ENCODE measurements at regions not wholly inside any gene's neighbourhood (a gene's known extent, or its start where the extent isn't known, plus 50 kb on each side); places are given as distances from the start of the nearest gene placed in this dataset.

DNA sequence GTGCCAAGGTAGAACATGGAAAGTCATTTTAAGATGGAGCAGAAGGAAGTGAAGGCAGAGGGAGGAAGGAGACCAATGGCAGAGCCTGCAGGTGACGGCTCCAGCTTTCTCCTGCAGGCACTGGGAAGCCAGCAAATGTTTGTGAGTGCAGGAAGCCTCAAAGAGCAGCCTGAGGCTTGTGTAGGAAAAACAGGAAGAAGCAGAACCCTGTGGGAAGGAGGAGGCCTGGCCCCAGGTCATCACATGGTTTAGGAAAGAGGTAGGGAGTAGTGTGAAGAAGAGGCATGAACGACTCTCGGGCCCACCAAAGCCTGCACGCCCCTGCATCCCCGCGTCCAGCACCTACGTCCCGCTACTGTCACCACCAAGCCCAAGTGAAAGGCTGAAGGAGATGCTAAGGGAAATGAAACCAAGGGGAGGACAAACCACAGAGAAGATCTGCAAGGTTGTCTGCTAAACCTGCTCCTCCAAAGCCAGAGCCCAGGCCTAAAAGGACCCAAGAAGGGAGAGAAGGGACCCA lies 151.5 kb downstream of the CHST1 start:
- no peak for DNase-seq

DNA sequence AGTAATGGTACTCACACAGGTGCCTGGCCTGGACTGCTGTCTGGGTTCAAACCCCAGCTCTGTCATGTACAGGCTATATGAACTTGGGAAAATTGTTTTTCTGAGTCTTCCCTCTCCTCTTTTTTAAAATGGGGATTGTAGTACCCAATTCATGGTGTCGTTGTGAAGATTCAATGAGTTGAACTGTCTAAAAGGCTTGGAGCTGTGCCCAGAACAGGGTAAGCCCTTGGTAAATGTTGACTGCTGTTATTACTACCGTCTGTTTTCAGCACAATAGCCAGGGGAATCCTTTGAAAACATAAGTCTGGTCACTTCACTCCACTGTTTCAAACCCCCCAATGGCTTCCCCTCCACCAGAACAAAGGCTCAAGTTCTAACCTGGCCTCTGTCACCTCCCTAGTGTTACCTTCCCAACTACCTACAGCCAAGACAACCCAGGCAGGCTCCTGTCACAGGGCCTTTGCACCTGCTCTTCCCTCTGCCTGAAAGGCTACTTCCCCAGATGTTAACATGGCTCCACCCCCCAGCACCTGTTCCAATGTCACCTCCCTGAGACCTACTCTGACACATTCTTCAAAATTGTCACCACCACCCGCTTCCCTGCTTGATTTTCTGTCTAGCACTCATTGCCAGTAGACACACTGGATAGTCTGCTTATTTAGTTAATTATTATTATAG lies 152.8 kb downstream of the CHST1 start:
- no peak for DNase-seq

DNA sequence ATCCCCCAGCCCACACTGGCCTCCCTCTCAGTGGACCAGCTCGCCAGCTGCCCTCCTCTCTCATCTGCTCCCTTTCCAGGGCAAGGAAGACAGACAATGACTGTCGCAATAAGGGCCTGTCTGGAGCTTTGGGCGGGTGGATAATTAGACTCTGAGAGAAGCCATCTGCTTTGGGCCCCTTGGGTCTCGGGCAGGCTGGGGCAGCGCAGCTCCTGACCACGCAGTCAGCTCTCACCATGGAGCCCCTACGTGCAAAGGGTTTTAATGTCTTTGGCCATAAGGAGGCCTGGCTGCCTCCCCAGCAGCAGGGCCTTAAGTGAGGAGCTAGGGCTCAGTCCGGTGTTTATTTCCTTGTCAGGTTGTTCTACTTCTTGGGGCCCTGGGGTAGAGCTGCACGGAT lies 153.9 kb downstream of the CHST1 start:
- DNase-seq: no peak

DNA sequence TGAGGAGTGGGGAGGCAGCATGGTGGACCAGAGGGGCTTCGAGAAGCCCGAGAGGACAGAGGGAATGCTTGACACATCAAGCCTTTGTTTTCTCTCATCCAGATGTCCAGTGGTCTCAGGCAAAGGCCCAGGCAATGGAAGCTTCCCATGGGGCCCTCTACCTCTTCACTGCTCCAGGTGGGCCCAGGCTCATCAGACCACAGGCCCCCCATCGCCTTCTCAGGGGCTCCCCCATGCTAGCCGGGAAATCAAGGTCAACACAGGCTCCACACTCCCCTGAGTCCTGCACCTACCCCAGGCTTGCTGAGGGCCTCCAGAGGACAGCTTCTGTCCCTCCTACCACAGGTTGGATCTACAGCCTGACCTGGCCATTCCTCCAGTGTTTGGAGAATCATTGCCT lies 157.5 kb downstream of the CHST1 start:
- no peak for DNase-seq

DNA sequence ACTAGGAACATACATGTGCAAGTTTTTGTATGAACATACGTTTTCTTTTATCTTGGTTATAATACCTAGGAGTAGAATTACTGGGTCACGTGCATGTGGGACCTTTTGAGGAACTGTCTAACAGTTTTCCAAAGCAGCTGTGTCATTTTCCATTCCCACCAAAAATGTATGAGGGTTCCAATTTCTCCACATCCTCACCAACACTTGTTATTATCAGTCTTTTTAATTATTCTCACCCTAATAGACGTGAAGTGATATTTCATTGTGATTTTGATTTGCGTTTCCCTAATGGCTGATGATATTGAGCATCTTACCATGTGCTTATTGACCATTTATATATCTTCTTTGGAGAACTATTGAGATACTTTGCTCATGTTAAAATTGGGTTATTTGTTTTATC lies 162.1 kb downstream of the CHST1 start:
- DNase-seq: no peak

DNA sequence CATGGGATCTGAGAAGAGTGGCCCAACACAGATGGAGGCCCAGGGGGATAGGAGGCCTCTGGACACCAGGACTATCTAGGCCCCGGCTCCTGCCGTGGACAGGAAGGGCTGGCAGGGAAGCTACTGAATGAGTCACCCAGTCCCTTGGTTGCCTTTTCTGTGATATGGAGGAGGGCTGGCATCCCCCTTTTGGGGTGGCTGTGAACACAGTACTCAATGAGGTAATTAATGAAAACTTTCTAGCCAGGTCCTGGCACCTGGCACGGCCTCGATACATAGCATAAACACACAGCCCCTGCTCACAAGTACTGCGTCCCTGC lies 163.2 kb downstream of the CHST1 start:
- no peak for DNase-seq

DNA sequence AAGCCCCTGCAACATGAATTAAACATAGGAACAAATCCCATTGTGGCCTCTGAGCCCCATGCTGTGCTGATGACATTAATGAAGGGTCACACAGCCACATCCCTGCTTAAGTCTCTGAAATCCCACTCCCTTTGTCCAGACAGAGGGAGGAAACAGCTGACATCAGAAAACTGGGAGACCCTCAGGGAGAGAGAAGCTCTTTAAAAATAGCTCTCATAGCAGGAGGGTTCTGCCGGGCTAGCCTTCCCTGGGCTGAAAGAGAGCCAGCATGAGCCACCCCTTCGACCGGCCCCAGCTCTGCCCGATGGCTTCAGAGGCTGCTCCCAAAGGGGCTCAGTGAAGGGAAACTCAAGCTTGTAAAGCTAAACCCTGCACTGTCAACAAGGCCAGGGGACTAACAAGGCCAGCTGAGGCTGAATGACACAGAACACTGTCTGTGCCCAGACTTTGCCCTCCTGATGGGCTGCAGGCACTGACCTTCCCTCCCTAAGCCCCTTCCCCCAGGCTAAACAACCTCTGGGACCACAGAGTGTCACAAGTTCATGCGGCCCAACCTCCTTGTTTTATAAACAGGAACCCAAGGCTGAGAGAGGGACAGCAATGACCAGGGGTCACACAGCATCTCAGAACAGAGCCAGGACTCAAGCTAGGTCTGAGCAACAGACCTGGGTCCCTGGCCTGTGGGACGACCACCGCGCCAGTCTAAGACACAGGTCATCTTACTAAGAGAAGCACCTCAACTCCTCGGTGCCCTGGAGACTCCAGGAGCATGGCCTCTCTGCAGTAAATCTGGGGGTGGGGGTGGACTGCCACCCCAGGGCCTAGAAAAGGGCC lies 163.8 kb downstream of the CHST1 start:
- no peak for DNase-seq

DNA sequence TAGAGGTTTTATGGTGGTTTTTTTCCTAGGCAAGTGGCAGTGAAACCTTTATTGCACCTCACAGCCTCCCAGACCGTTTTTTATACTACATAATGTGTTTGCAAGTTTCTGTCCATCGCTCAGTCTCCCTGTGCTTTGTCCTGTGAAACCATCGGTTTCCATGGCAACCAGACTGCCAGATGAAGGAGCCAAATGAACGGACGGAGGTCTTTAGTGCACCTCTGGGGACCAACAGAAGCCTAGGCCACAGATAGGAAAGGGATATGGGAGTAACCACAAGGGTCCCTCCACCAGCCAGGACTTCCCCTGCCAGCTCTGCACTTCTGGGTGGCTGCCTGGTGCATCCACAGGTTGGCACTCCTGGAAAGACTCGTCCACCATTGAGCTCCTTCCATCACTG lies 165.0 kb downstream of the CHST1 start:
- no peak for DNase-seq

DNA sequence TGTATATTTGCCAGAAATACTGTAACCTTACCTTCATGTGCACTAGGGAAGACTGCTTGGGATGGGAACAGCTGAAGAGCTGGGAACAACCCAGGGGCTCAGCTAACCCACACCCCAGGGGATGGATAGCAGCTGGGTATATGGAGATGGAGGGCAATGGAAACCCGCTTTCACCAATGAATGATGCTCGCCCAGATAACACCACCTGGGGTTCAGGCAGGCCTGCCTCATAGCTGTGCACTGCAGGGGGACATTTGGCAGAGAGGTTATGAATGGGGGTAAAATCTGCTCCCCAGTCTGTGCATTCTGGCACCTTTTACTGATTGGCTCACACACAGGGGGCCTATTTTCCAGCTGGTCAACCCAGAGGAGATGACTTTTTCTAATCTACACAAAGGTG lies 170.7 kb downstream of the CHST1 start:
- DNase-seq: no peak

DNA sequence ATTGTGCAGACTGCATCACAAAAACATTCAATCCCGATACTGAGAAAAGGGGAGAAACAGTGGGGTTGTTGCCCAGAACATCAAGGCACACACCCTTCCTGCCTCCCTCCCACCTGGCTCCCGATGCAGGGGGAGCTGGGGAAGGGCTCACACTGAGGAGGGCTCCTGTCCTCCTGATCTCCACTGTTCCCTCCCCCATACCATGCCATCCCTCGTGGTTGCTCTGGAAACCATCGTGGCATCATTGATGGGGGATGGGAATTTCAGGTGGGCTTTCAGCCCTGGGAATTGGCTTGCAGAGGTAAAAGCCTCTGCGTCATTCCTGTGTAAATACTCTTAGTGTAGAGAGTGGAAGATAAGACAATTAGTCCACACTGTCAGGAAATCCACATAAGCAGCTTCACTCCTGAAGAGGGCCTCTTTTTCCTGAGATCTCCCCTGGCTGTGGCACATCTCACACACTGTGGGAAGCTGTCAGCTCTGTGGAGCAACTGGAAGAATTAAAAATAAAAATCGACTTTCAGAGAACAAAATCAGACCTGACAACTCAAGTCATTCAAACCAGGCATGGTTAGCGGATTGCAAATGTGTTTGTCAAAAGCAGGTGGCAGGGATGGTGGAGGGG lies 176.0 kb downstream of the CHST1 start:
- DNase-seq: no peak

DNA sequence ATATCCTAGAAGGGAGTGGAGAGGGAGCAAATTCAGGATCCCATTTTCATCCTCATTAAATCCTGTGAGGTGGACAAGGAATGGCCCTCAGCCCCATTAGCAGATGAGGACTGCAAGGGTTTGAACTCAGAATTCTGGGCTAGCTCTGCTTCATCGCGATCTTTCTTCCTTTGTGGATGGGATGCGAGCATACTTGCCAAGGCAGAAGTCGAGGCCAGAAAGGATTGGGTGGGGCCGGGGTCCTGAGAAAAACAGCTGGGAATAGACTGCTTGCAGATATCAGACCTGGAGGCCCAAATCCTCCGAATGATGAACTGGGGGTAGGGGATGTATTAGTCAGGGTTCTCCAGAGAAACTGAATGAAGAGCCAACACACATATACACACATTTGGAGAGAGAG lies 179.0 kb downstream of the CHST1 start:
- DNase-seq: no peak

DNA sequence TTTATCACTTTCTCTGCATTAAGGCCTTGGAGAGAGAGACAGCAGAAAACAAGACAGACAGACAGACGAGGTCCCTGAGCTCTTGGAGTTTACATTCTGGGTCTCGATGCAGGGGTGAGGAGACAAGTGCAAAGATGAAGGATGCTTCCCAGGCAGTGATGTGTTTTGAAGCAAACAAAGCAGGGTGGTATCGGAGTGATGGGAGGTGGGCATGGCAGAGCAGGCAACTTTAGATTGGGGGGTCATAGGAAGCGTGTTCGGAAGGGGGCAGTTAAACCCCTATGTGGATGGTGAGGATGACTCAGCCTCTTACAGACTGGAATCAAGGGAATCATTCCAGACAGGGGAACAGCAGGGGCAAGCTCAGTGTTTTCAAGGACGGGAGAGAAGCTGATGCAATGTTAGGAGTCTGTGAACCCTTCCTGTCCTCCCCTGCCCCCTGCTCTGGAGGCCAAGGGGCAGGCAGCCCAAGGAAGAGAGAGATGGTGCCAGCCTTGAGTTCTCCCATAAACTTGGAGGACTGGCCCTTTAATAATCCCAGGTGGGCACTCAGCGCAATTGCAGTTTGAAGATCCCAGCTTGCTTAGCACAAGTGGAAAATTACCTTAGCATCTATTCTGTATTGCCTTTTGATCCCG lies 180.2 kb downstream of the CHST1 start:
- no peak for DNase-seq

DNA sequence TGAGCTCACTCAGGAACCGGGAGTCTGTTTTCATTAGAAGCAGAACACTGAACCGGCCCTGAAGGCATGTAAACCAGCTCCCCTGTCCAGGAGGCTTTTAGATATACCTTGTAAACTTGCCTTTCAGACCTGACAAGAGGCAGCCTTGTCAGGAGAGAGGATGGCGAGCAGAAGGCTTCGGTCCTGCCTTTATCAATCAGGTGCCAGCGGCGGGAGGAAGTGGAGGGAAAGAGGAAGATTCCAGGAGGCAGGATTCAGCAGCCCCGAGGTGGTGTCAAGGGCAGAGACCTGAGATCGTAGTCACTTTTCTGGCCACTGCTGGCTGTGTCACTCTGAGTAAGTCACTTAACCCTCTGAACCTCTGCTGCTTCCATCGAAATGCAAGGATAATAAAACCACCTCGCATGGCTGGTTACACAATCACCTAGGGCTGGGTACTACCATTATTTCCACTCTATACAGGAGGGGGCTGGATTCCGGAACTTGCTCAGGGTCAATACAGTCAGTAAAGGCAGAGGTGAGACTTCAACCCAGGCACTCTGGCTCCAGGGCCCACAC lies 181.0 kb downstream of the CHST1 start:
- DNase-seq: no peak

DNA sequence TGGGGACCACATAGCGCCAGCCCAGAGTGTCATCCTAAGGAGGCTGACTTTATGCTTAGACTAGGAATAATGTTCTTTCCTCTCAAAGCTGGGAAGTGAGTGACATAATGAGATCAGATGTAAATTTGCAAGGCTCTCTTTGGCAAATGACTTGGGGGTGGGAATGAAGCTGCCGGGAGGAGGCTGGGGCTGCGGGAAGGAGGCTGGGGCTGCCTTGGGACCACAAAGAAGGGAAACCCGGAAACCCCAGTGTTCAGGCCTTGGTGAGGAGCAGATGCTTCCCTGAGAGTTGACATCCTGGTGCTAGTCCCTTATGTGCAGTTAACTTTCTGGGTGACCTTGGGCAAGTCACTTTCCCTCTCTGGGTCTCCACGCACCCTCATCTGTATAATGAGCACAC lies 182.0 kb downstream of the CHST1 start:
- no peak for DNase-seq

DNA sequence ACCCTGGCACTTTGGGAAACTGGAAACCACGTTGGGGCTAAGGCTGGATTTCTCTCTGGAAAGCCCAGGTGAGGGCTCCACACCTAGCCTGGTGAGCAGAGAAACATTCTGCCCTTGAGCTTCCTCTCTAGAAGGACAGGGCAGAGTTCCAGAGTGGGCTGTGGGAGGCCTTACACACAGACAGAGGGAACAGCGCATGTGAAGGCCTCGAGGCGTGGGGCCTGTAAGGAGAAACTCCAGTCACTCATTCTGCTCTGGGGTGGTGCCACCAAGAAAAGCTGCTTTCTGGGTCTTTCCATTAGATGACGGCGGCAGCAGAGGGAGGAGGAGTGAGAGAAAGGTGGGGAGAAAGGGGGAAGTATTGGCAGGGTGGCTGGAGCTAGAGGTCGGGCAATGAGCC lies 183.1 kb downstream of the CHST1 start:
- no peak for DNase-seq

DNA sequence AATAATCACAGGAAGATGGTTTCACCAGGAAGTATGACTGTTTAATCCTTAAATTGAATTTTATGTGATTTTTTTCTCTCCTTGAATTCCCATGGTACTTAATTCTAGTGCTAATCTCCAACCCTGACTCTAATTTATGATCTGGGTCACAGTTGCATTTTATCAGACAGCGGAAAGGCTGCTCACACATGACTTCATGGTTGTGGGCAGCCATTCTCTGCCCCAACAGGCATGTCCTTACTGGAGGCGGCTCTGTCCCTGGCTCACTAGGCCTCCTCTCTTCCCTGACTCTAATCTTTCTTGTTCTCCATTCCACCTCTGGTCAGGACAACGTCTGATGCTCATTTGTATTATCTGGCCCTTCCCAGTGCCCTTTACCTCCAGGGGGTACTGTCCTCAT lies 184.4 kb downstream of the CHST1 start:
- no peak for DNase-seq

DNA sequence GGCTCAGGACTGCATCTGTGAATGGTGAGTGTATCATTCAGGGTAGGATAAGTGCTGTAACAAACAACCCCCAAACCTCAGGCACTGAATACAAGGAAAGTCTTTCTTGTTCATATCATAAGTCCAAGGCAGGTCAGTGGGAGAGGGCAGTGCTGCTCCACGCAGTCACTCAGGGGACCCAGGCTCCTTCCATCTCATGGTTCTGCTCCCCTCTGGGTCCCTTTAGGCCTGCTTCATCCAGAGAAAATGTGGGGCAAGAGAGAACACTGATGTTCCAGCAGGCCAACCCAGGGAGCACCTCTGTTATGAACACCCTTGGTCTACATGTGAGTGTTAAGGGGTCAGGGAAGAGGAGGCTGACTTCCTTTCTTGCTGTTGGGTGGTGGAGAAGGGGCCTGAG lies 187.8 kb downstream of the CHST1 start:
- no peak for DNase-seq

DNA sequence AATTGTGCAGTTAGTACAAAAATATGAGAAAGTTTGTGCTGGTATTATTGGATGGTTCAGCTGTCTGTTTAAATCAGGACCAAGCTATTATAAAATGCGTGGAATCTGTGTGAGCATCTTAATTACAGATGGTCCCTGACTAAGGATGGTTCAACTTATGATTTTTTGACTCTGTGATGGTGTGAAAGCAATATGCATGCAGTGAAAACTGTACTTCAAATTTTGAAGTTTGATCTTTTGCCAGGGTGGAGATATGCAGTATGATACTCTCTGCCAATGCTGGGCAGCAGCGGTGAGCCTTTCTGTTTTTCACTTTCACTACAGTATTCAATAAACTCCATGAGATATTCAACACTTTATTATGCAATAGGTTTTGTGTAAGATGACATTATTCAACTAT lies 189.3 kb downstream of the CHST1 start:
- DNase-seq: no peak

DNA sequence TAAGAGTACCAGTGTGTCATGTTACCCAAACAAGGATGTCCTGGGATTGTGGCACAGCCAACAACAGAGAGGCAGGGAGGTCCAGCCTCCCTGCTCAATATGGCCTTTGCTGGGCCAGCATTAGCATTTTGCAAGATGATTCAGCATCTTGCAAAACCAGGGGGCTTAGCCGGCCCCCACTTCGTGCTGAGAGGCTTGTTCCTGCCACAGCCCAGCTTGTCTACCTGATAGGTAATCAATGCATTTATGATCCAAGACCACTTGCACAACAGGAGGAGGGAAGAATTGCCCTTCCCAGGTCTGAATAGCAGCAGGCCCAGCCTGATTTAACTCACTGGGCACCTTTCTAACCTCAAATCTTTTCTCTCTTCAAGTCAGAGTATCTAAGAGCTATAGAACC lies 189.0 kb upstream of the SYT13 start:
- DNase-seq: no peak

DNA sequence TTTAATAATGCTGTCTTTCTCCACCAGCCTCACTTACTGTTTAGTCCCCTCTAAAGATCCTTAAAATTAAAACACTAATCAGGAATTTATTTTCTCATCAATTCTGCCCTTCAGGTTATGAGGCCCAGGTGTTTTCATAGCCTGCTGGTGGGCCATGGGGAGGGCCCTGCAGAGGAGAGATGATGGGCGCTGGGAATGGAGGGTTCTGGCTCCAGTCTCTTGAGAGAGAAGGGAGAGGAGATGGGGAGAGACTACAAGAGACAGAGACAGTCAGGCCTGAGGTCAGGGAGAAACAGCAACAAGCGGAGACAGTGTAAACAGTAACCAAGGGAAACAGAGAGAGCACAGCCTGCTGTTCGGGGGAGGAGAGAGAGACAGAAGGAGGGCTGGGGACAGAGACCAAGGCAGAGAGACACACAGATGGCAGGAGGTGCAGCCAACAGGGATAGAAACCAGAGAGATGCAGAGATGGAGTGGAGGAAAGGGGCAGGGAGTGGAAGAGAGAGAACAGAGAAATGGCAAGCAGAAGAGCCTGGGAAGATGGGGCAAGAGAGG lies 187.3 kb upstream of the SYT13 start:
- DNase-seq: no peak

DNA sequence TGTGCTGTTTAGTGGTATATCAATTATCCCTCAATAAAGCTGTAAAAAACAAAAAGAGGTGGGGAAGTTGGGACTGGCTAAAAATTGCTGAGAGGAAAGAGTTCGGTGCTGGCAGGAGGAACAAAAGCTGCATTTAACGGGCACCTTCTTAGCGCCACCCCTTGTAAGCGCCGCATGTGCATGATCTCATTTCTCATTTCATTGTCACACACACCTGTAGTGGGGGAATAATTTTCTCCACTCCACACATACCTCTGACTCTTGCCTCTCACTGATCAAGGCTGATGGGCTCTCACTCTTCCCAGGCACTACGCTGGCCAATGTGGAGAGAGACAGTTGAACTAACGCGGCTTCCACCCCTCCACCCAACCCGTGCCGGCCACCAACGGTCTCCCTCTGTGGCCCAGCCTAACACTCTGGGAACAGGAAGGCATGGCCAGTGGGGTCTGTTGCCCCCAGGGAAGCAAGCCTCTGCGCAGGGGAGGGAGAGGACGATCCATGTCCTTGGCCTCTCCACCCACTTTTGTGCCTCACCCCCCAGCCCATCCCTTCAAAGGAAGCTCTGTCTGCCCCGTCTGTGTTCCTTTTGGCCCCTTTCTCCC lies 186.7 kb upstream of the SYT13 start:
- DNase-seq: no peak

DNA sequence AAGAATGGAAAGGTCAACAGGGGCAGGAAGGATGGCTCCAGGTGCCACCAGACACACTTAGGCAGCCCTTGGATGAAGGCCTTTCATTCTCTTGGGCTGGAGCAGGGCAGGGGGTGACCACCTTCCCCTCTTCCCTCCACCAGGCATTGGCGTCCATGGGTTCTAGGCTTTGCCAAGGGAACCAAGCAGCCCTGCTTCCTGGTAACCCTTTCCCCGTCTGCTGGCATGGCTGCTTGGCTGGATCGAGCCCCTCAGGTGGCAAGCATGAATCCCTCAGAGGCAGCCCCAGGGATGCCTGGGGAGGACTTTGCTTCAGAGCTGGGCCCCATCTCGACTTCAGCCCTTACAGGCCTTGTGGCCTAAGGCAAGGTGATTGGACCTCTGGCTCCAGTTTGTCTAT lies 185.1 kb upstream of the SYT13 start:
- DNase-seq: no peak

DNA sequence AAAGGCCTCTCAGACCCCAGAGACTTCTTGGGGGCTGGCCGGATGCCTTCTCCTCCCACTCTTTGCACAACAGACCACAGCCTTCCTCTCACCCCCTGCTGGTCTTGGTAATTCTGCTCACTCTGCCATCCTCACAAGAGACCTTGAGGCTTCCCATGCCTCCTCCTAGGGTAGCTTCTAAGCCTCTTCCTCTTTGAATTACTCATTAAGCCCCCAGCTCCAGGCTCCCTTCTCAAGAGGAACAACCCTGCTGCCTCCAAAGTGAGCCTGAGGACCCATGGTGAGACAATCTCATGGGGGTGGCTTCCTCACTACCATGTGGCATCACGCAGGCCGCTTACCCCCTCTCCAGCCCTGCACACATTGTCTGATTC lies 184.6 kb upstream of the SYT13 start:
- no peak for DNase-seq
